ENCODE measurements at regions not wholly inside any gene's neighbourhood (a gene's known extent, or its start where the extent isn't known, plus 50 kb on each side); places are given as distances from the start of the nearest gene placed in this dataset.

DNA sequence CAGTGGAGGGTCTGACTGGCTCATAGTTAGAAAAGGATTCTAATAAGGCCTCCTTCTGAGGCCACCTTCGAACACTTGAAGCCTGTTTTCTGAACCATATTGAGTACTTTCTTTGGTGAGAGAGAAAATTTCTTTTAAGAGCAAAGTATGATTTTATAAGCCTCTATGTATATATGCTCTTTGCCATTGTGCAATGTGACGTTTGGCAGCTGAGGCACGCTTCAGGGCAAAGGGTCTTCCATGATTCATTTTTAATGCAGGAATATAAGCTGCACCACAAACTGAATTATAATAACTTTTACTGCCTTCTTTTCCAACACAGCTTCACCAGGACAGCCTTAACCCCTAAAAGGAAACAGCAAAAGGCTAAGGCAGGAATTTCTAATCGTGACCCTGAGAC, 154.4 kb downstream of the TTLL2 start:
- TF ChIP-seq, protein P1, sequence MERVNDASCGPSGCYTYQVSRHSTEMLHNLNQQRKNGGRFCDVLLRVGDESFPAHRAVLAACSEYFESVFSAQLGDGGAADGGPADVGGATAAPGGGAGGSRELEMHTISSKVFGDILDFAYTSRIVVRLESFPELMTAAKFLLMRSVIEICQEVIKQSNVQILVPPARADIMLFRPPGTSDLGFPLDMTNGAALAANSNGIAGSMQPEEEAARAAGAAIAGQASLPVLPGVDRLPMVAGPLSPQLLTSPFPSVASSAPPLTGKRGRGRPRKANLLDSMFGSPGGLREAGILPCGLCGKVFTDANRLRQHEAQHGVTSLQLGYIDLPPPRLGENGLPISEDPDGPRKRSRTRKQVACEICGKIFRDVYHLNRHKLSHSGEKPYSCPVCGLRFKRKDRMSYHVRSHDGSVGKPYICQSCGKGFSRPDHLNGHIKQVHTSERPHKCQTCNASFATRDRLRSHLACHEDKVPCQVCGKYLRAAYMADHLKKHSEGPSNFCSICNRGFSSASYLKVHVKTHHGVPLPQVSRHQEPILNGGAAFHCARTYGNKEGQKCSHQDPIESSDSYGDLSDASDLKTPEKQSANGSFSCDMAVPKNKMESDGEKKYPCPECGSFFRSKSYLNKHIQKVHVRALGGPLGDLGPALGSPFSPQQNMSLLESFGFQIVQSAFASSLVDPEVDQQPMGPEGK (CRISPR knock-in tag; IDR thresholded peaks at IDR 0.05; ENCODE audit: borderline replicate concordance) = no peak
- TF ChIP-seq, protein P2, sequence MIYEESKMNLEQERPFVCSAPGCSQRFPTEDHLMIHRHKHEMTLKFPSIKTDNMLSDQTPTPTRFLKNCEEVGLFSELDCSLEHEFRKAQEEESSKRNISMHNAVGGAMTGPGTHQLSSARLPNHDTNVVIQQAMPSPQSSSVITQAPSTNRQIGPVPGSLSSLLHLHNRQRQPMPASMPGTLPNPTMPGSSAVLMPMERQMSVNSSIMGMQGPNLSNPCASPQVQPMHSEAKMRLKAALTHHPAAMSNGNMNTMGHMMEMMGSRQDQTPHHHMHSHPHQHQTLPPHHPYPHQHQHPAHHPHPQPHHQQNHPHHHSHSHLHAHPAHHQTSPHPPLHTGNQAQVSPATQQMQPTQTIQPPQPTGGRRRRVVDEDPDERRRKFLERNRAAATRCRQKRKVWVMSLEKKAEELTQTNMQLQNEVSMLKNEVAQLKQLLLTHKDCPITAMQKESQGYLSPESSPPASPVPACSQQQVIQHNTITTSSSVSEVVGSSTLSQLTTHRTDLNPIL (CRISPR knock-in tag; IDR thresholded peaks at IDR 0.05; ENCODE audit: low read depth) = no peak
- TF ChIP-seq TCF4 (CRISPR knock-in tag; IDR thresholded peaks at IDR 0.05; ENCODE audit: borderline replicate concordance) (no peak), RARB (CRISPR knock-in tag; IDR thresholded peaks at IDR 0.05) (no peak), ZNF8 (CRISPR knock-in tag; IDR thresholded peaks at IDR 0.05) (no peak)
- TF ChIP-seq, protein P3, sequence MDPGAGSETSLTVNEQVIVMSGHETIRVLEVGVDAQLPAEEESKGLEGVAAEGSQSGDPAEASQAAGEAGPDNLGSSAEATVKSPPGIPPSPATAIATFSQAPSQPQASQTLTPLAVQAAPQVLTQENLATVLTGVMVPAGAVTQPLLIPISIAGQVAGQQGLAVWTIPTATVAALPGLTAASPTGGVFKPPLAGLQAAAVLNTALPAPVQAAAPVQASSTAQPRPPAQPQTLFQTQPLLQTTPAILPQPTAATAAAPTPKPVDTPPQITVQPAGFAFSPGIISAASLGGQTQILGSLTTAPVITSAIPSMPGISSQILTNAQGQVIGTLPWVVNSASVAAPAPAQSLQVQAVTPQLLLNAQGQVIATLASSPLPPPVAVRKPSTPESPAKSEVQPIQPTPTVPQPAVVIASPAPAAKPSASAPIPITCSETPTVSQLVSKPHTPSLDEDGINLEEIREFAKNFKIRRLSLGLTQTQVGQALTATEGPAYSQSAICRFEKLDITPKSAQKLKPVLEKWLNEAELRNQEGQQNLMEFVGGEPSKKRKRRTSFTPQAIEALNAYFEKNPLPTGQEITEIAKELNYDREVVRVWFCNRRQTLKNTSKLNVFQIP (CRISPR knock-in tag; IDR thresholded peaks at IDR 0.05; ENCODE audit: borderline replicate concordance, low read depth) = no peak

Data from SK-N-SH treated with all-trans-retinoic acid at 6 μM for 48 hours (cell line).